ENCODE measurements at regions not wholly inside any gene's neighbourhood (a gene's known extent, or its start where the extent isn't known, plus 50 kb on each side); places are given as distances from the start of the nearest gene placed in this dataset.

- H4K91ac ChIP-seq (replicated peaks; ENCODE audit: insufficient read length, low read length): no peak overlapping the region
- H2BK120ac ChIP-seq (replicated peaks; ENCODE audit: low read depth, low read length): no peak overlapping the region
- H4K8ac ChIP-seq (ENCODE audit: extremely low read depth, insufficient read depth, low read length): no peak overlapping the region
- H4K5ac ChIP-seq (ENCODE audit: insufficient read length, low read depth, low read length): no peak overlapping the region
- no peak overlapping the region for H3K27ac ChIP-seq (ENCODE audit: low read depth, low read length)
- no peaks in the 10 kb centered on the region for H3K79me2 ChIP-seq (ENCODE audit: control insufficient read depth in 1 of 2, insufficient read depth in 2 of 2, low read length in 2 of 2)
- no peaks in the 10 kb centered on the region for H4K20me1 ChIP-seq (replicated peaks in 1 of 2; ENCODE audit: control insufficient read depth in 1 of 2, insufficient read depth in 2 of 2, low read length in 2 of 2)
- no peak overlapping the region for H3K56ac ChIP-seq (replicated peaks; ENCODE audit: insufficient read length, low read depth, low read length)
- DNase-seq (ENCODE audit: low read depth in 1 of 2, low spot score in 2 of 2): no peak
- no peak overlapping the region for H2BK20ac ChIP-seq (ENCODE audit: low read length)
- H2BK5ac ChIP-seq (ENCODE audit: low read depth, low read length): no peak overlapping the region
- H2BK15ac ChIP-seq (ENCODE audit: low read length): no peak overlapping the region
- no peak overlapping the region for H3K9ac ChIP-seq (replicated peaks in 1 of 4; ENCODE audit: extremely low read depth in 1 of 4, low read depth in 3 of 4, low read length in 3 of 4)
- TF ChIP-seq GABPA (IDR thresholded peaks at IDR 0.05; ENCODE audit: borderline replicate concordance, insufficient read depth, low read length) (no peak), RAD21 (IDR thresholded peaks at IDR 0.05 in 1 of 2, conservative IDR thresholded peaks at IDR 0.05 in 1 of 2; ENCODE audit: low read depth in 2 of 2, low read length in 2 of 2) (no peak), NANOG (IDR thresholded peaks at IDR 0.05; ENCODE audit: insufficient read depth, low read depth, low read length, poor library complexity, severe bottlenecking) (no peak), RXRA (IDR thresholded peaks at IDR 0.05; ENCODE audit: insufficient read depth, low read depth, low read length) (no peak), GTF2F1 (IDR thresholded peaks at IDR 0.05; ENCODE audit: borderline replicate concordance, low read depth, low read length) (no peak), POLR2AphosphoS5 (IDR thresholded peaks at IDR 0.05; ENCODE audit: low read depth, low read length) (no peak)
- H3K23me2 ChIP-seq (ENCODE audit: low read depth, low read length): no peaks in the 10 kb centered on the region
- H2AFZ ChIP-seq (ENCODE audit: low read length): peak overlapping the region; percentile 44; the same call in 1 of the 2 replicates
- no peaks in the 10 kb centered on the region for H3K36me3 ChIP-seq (ENCODE audit: control insufficient read depth in 2 of 4, insufficient read depth in 4 of 4, low read length in 3 of 4)
- WGBS, 2 experiments (ENCODE audit: extremely low coverage in 1 of 2, insufficient coverage in 1 of 2, insufficient read length in 1 of 2, insufficient replicate concordance in 2 of 2, low coverage in 1 of 2, low lambda C conversion rate in 2 of 2, missing lambda C conversion rate in 1 of 2): 85% methylated on average over 3 of the region's 3 CpGs; no CpG with 5 or more reads in 1 of the 2 experiments
- H3K18ac ChIP-seq (ENCODE audit: extremely low read depth, low read length): no peak overlapping the region
- no peaks in the 10 kb centered on the region for H3K9me3 ChIP-seq (ENCODE audit: insufficient read depth in 2 of 2, low read depth in 1 of 2, low read length in 1 of 2)
- H3K4ac ChIP-seq (replicated peaks; ENCODE audit: insufficient read length, low read depth, low read length): no peak overlapping the region
- H3K4me3 ChIP-seq (ENCODE audit: extremely low read depth in 1 of 4, insufficient read depth in 2 of 4, low read depth in 3 of 4, low read length in 4 of 4): no peak overlapping the region
- no peak overlapping the region for H2BK12ac ChIP-seq (ENCODE audit: low read depth, low read length)
- no peak overlapping the region for H3K14ac ChIP-seq (ENCODE audit: insufficient read length)
- no peaks in the 10 kb centered on the region for H3K27me3 ChIP-seq (replicated peaks in 1 of 4; ENCODE audit: control insufficient read depth in 3 of 4, extremely low read depth in 1 of 4, insufficient read depth in 3 of 4, low read length in 3 of 4)
- H3K23ac ChIP-seq (ENCODE audit: insufficient read length): no peak overlapping the region
- H2AK5ac ChIP-seq (ENCODE audit: low read depth, low read length): no peak overlapping the region
- no peaks in the 10 kb centered on the region for H3K79me1 ChIP-seq (ENCODE audit: low read depth, low read length)
- no peak overlapping the region for H3K4me2 ChIP-seq (ENCODE audit: insufficient read depth in 1 of 2, low read depth in 2 of 2, low read length in 2 of 2)
- POLR2A ChIA-PET (ENCODE audit: partially characterized antibody): no interaction called here
- H3K4me1 ChIP-seq (replicated peaks in 1 of 4; ENCODE audit: control insufficient read depth in 3 of 4, insufficient read depth in 4 of 4, low read length in 3 of 4): peaks cover 0 to 2% (median 0%) of the 10 kb centered on the region in 4 experiments; a peak in 1 of 7 replicates
- CTCF ChIA-PET (ENCODE audit: partially characterized antibody): interaction anchor here (0.6 to 1.2 kb wide), 3 partner anchors 17 to 719 kb away, joined by 3 to 5 read pairs (median 3); no protein-coding TSS in a partner anchor
- FAIRE-seq: no peak
Observed at GRCh38 chr4:171342646-171343045, 470.6 kb upstream of the GALNTL6 start.
